HepG2 (cell line): ENCODE measurements at regions not wholly inside any gene's neighbourhood (a gene's known extent, or its start where the extent isn't known, plus 50 kb on each side); places are given as distances from the start of the nearest gene placed in this dataset.

Experiments
- ATAC-seq: fragments of 200-7000 bp; cut with Tn5 transposase; 3 replicates; pipeline ENCODE4 v1.9.1; 2020; ENCODE audit warnings: mild to moderate bottlenecking, moderate library complexity
- BruUV-seq: library from RNA; stranded (reverse); fragments of 400-500 nt; replicated peaks from 2 replicates; lab custom pipeline; 2021; lab: Mats Ljungman, UMichigan
- CTCF ChIA-PET: fragments of 300-600 bp; formaldehyde crosslinking; extraction: SDS; loops from one replicate; lab custom pipeline; 2021; ENCODE audit warnings: low total read pairs, inconsistent platforms, low intra/inter-chr PET ratio; lab: Yijun Ruan, JAX
- POLR2A ChIA-PET: fragments of 350-600 bp; sonication (Branson Sonifier 250); formaldehyde crosslinking; loops from one replicate; lab custom pipeline; 2020; ENCODE audit warnings: antibody characterized with exemption, inconsistent platforms; lab: Yijun Ruan, JAX
- DNase-seq: peaks from one replicate; pipeline ENCODE4 v3.0.0-alpha.2; 2015; ENCODE audit warnings: low spot score
- FAIRE-seq: peaks from 3 replicates; lab custom pipeline; 2011; peaks lifted over from hg19 to GRCh38; lab: Jason Lieb, UNC
- H2AFZ ChIP-seq: one replicate; pipeline ENCODE4 v1.6.1; 2011; ENCODE audit warnings: low read length, inconsistent platforms
- H3K27ac ChIP-seq: fragments of 300-600 bp; 3 replicates; pipeline ENCODE4 v1.8.0; 2011; ENCODE audit warnings: mixed run types, mild to moderate bottlenecking, mixed read lengths, low read length, inconsistent platforms; ENCODE audit not compliant: insufficient read depth; ENCODE audit errors: extremely low read length
- H3K27me3 ChIP-seq, 2 experiments: fragments of 200-600 bp in 1 of 2; 2 replicates in 1 of 2; 3 replicates in 1 of 2; pipeline versions ENCODE4 v1.6.0 to v1.8.0; 2011; ENCODE audit warnings: low read length in 2 of 2, mild to moderate bottlenecking in 2 of 2, moderate library complexity in 2 of 2, inconsistent platforms in 1 of 2; ENCODE audit not compliant: insufficient read depth in 2 of 2, control insufficient read depth in 1 of 2
- H3K36me3 ChIP-seq, 2 experiments: fragments of 200-600 bp in 1 of 2; replicated peaks in 1 of 2; 2 replicates in 1 of 2; 3 replicates in 1 of 2; pipeline versions ENCODE4 v1.5.1 to v1.8.0; 2011; ENCODE audit warnings: low read length in 2 of 2, inconsistent platforms in 1 of 2; ENCODE audit not compliant: insufficient read depth in 2 of 2, control insufficient read depth in 1 of 2
- H3K4me1 ChIP-seq: 2 replicates; pipeline ENCODE4 v1.5.1; 2012; ENCODE audit warnings: low read length, inconsistent platforms; ENCODE audit not compliant: insufficient read depth
- H3K4me2 ChIP-seq: 2 replicates; pipeline ENCODE4 v1.6.0; 2011; ENCODE audit warnings: low read depth, low read length, inconsistent platforms
- H3K4me3 ChIP-seq, 3 experiments: fragments of 200-600 bp in 1 of 3; sonication (generic), shearing (Covaris generic) in 1 of 3; replicated peaks in 1 of 3; 2 replicates each; pipeline ENCODE4 v1.5.1; 2011 to 2016; ENCODE audit warnings: low read length in 3 of 3, inconsistent platforms in 2 of 3, low read depth in 2 of 3, mild to moderate bottlenecking in 2 of 3, control low read depth in 1 of 3, mixed read lengths in 1 of 3; ENCODE audit not compliant: insufficient read depth in 1 of 3
- H3K79me2 ChIP-seq: one replicate; pipeline ENCODE4 v1.6.1; 2011; ENCODE audit warnings: low read length, inconsistent platforms; ENCODE audit not compliant: insufficient read depth
- H3K9ac ChIP-seq: 2 replicates; pipeline ENCODE4 v1.6.0; 2011; ENCODE audit warnings: mild to moderate bottlenecking, low read depth, low read length, inconsistent platforms; ENCODE audit not compliant: insufficient read depth
- H3K9me3 ChIP-seq: 2 replicates; pipeline ENCODE4 v1.5.1; 2012; ENCODE audit warnings: mild to moderate bottlenecking, low read length
- H4K20me1 ChIP-seq: 2 replicates; pipeline ENCODE4 v1.6.0; 2011; ENCODE audit warnings: inconsistent platforms, mild to moderate bottlenecking, low read length, moderate library complexity; ENCODE audit not compliant: insufficient read depth
- AGO1 ChIP-seq: fragments of 200-400 bp; formaldehyde crosslinking; IDR thresholded peaks from 2 replicates; pipeline ENCODE4 v1.6.1; 2017; ENCODE audit warnings: mild to moderate bottlenecking, low read depth, low read length, moderate library complexity; ENCODE audit not compliant: poor library complexity, severe bottlenecking
- ATF5 ChIP-seq: sonication (generic); formaldehyde crosslinking; IDR thresholded peaks from 2 replicates; pipeline ENCODE4 v1.4.0; 2020; ENCODE audit warnings: mild to moderate bottlenecking, low read depth, missing genetic modification reagents
- IRX3 ChIP-seq: sonication (generic); formaldehyde crosslinking; IDR thresholded peaks from 2 replicates; pipeline ENCODE4 v1.8.1; 2023; ENCODE audit warnings: mild to moderate bottlenecking, low read depth, missing genetic modification reagents, borderline replicate concordance
- TFDP2 ChIP-seq: sonication (generic); formaldehyde crosslinking; IDR thresholded peaks from 2 replicates; pipeline ENCODE4 v1.4.0; 2020; ENCODE audit warnings: missing genetic modification reagents
- ZNF224 ChIP-seq: sonication (generic); formaldehyde crosslinking; IDR thresholded peaks from 2 replicates; pipeline ENCODE4 v1.5.0; 2020; ENCODE audit warnings: mild to moderate bottlenecking, missing genetic modification reagents
- ZNF329 ChIP-seq: sonication (generic); formaldehyde crosslinking; IDR thresholded peaks from 2 replicates; pipeline ENCODE4 v1.9.0; 2021; ENCODE audit warnings: low read depth, mild to moderate bottlenecking, missing genetic modification reagents
- ZNF724P ChIP-seq: sonication (generic); formaldehyde crosslinking; IDR thresholded peaks from 2 replicates; pipeline ENCODE4 v1.8.0; 2022; ENCODE audit warnings: missing genetic modification reagents, borderline replicate concordance
- ZNF761 ChIP-seq: sonication (generic); formaldehyde crosslinking; conservative IDR thresholded peaks from 2 replicates; pipeline ENCODE4 v1.4.0; 2020; ENCODE audit warnings: mild to moderate bottlenecking, missing genetic modification reagents
- ZNF780A ChIP-seq: sonication (generic); formaldehyde crosslinking; IDR thresholded peaks from 2 replicates; pipeline ENCODE4 v1.8.0; 2022; ENCODE audit warnings: mild to moderate bottlenecking, missing genetic modification reagents, moderate library complexity
- ZNF841 ChIP-seq: sonication (generic); formaldehyde crosslinking; IDR thresholded peaks from 2 replicates; pipeline ENCODE4 v1.8.1; 2023; ENCODE audit warnings: missing genetic modification reagents, borderline replicate concordance
- WGBS: methylation state at CpG from one replicate; pipeline ENCODE4 v1.1.6; 2017; ENCODE audit warnings: low lambda C conversion rate; 5-methylcytosine and 5-hydroxymethylcytosine counted together
- in situ Hi-C: cut with HindIII; loops from 2 replicates; pipeline ENCODE4 v1.10.0; 2017; ENCODE audit warnings: low pct_unique_long_range_greater_than_20kb; ENCODE audit not compliant: extremely low pct_ligation_motif_present
- intact Hi-C: fragments of 100-400 bp; cut with micrococcal nuclease; formaldehyde crosslinking; loops from one replicate; pipeline ENCODE4 v1.10.0; 2022; ENCODE audit not compliant: unreplicated experiment

- no peaks in the 10 kb centered on the region for H3K27me3 ChIP-seq
- no peaks in the 10 kb centered on the region for H3K36me3 ChIP-seq
- BruUV-seq: no TSS peak
- in situ Hi-C loops: loop anchor here (25.0 kb wide), 1 partner anchor 1225 kb away; no protein-coding TSS in a partner anchor
- ChIA-PET CTCF (no interaction called here), POLR2A (no interaction called here)
- H3K79me2 ChIP-seq: no peaks in the 10 kb centered on the region
- no peak overlapping the region for H3K9ac ChIP-seq
- DNase-seq (no peak), ATAC-seq (no peak), FAIRE-seq (no peak)
- intact Hi-C loops: no loop called here
- H3K9me3 ChIP-seq: no peaks in the 10 kb centered on the region
- no peak overlapping the region for H3K27ac ChIP-seq
- WGBS: 0% methylated on average over 2 of the region's 2 CpGs
- H3K4me2 ChIP-seq: no peak overlapping the region
- H3K4me3 ChIP-seq: no peak overlapping the region
- no peaks in the 10 kb centered on the region for H4K20me1 ChIP-seq
- H3K4me1 ChIP-seq: no peaks in the 10 kb centered on the region
- no peak for TF ChIP-seq ZNF329 (CRISPR knock-in tag)
- no peak for TF ChIP-seq ZNF761 (CRISPR knock-in tag)
- no peak for TF ChIP-seq TFDP2 (CRISPR knock-in tag)
- TF ChIP-seq ATF5 (CRISPR knock-in tag): no peak
- no peak for TF ChIP-seq AGO1
- no peak for TF ChIP-seq IRX3 (CRISPR knock-in tag)
- no peak for TF ChIP-seq ZNF780A
- no peak for TF ChIP-seq ZNF724P (CRISPR knock-in tag)
- no peak for TF ChIP-seq ZNF841 (CRISPR knock-in tag)
- TF ChIP-seq ZNF224: no peak
- H2AFZ ChIP-seq: no peak overlapping the region
These were observed 90.2 kb upstream of the PLEKHG7 start for GRCh38 chr12:92612611-92613010.
